ENCODE measurements at regions not wholly inside any gene's neighbourhood (a gene's known extent, or its start where the extent isn't known, plus 50 kb on each side); places are given as distances from the start of the nearest gene placed in this dataset.

GRCh38 chr7:87007038-87007437 lies 52.4 kb downstream of the ELAPOR2 start:
- H2BK15ac ChIP-seq (ENCODE audit: low read depth, low read length) = no peak overlapping the region
- no peak overlapping the region for H3K4me3 Mint-ChIP-seq
- H3K27ac ChIP-seq (ENCODE audit: insufficient read length, low read depth, low read length) = no peak overlapping the region
- H3K9me3 Mint-ChIP-seq = no peaks in the 10 kb centered on the region
- no peaks in the 10 kb centered on the region for H3K27me3 ChIP-seq (ENCODE audit: insufficient read depth, low read length)
- no peaks in the 10 kb centered on the region for H3K36me3 Mint-ChIP-seq (ENCODE audit: insufficient read depth in 1 of 3, low read depth in 3 of 3)
- peaks cover 6% of the 10 kb centered on the region for H3K79me2 ChIP-seq (ENCODE audit: insufficient read depth, low read length)
- no peak overlapping the region for H3K14ac ChIP-seq (ENCODE audit: insufficient read depth, low read length)
- no peak overlapping the region for H2AFZ ChIP-seq (ENCODE audit: low read length)
- H3K23me2 ChIP-seq (ENCODE audit: insufficient read length, low read depth, low read length, poor library complexity, severe bottlenecking) = no peaks in the 10 kb centered on the region
- no peak overlapping the region for H3K23ac ChIP-seq (ENCODE audit: insufficient read length, low read depth, low read length)
- no peak overlapping the region for H3K4ac ChIP-seq (ENCODE audit: low read depth, low read length)
- H3T11ph ChIP-seq (ENCODE audit: low read length) = no peak overlapping the region
- H2AK5ac ChIP-seq (ENCODE audit: insufficient read length, low read length) = no peak overlapping the region
- no peak for TF ChIP-seq CTCF (conservative IDR thresholded peaks at IDR 0.05)
- no peak overlapping the region for H2BK120ac ChIP-seq (ENCODE audit: low read depth, low read length, poor library complexity, severe bottlenecking)
- no peak for DNase-seq
- no peaks in the 10 kb centered on the region for H3K9me3 ChIP-seq (ENCODE audit: control insufficient read depth, low read depth, low read length)
- H4K5ac ChIP-seq (ENCODE audit: insufficient read length, low read depth, low read length) = no peak overlapping the region
- no peak overlapping the region for H3K56ac ChIP-seq (ENCODE audit: insufficient read length, low read depth, low read length)
- H4K8ac ChIP-seq (replicated peaks; ENCODE audit: insufficient read length, low read depth, low read length) = no peak overlapping the region
- H3K18ac ChIP-seq (ENCODE audit: insufficient read length, low read depth, low read length) = no peak overlapping the region
- H3K4me1 Mint-ChIP-seq = peaks cover 18 to 24% of the 10 kb centered on the region in 2 experiments
- H2BK5ac ChIP-seq (ENCODE audit: insufficient read length, low read length) = no peak overlapping the region
- H2BK20ac ChIP-seq (ENCODE audit: low read depth, low read length, poor library complexity, severe bottlenecking) = no peak overlapping the region
- no peak overlapping the region for H3K27ac Mint-ChIP-seq
- no peak overlapping the region for H2BK12ac ChIP-seq (ENCODE audit: insufficient read length, low read depth, low read length)
- no peaks in the 10 kb centered on the region for H3K27me3 Mint-ChIP-seq (ENCODE audit: low read depth)
- H3K9ac ChIP-seq (ENCODE audit: extremely low read depth, insufficient read length, low read length) = no peak overlapping the region
- no peaks in the 10 kb centered on the region for H3K4me1 ChIP-seq (ENCODE audit: insufficient read depth, low read length)
- no peaks in the 10 kb centered on the region for H4K20me1 ChIP-seq (ENCODE audit: control insufficient read depth, insufficient read depth, insufficient read length)
- H3K79me1 ChIP-seq (ENCODE audit: insufficient read depth, low read depth, low read length, poor library complexity, severe bottlenecking) = peaks cover 10% of the 10 kb centered on the region
- H4K91ac ChIP-seq (ENCODE audit: insufficient read length, low read depth, low read length) = no peak overlapping the region
- H3K4me2 ChIP-seq (ENCODE audit: insufficient read depth, insufficient read length, low read length) = no peak overlapping the region

Measured in H9 (cell line).